GM12891 (cell line): ENCODE measurements at regions not wholly inside any gene's neighbourhood (a gene's known extent, or its start where the extent isn't known, plus 50 kb on each side); places are given as distances from the start of the nearest gene placed in this dataset.

Experiments
- DNase-seq: peaks from one replicate; pipeline ENCODE4 v3.0.0; 2011; ENCODE audit warnings: low spot score; ENCODE audit not compliant: insufficient read length
- FAIRE-seq: peaks from 2 replicates; lab custom pipeline; 2011; peaks lifted over from hg19 to GRCh38; lab: Jason Lieb, UNC
- PAX5 ChIP-seq: IDR thresholded peaks from 2 replicates; pipeline ENCODE4 v1.6.1; 2011; ENCODE audit warnings: low read length, moderate library complexity, mild to moderate bottlenecking; ENCODE audit not compliant: insufficient read depth, severe bottlenecking
- POLR2A ChIP-seq: IDR thresholded peaks from 2 replicates; pipeline ENCODE4 v1.6.1; 2011; ENCODE audit warnings: low read depth, low read length, control low read depth
- POLR2AphosphoS5 ChIP-seq: IDR thresholded peaks from 2 replicates; pipeline ENCODE4 v1.6.1; 2011; ENCODE audit warnings: low read depth, low read length, control low read depth
- POU2F2 ChIP-seq: IDR thresholded peaks from 2 replicates; pipeline ENCODE4 v1.6.1; 2011; ENCODE audit warnings: low read depth, mild to moderate bottlenecking, control low read depth, low read length, moderate library complexity
- SPI1 ChIP-seq: IDR thresholded peaks from 2 replicates; pipeline ENCODE4 v1.6.1; 2011; ENCODE audit warnings: low read depth, low read length, control low read depth
- TAF1 ChIP-seq: IDR thresholded peaks from 2 replicates; pipeline ENCODE4 v1.6.1; 2011; ENCODE audit warnings: low read depth, low read length, control low read depth

DNA sequence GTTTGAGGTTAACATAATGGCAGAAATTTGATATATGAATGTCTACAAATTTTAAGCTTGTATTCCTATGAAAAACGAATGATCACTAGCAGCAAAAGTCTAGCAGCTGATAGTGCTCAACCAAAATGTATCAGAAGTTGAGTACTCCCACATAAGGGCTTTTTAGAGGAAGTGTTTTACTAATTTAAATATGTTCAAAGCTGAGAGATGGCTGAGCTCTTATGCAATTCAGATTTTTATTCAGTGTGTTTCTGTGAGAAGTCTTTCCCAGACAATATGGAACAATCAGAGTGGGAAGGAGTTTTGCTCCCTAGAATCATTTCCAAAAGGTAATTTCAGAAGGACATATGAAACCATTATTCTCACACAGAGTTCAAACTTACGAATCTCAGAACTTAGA lies 327.0 kb downstream of the ZPLD1 start:
- TF ChIP-seq PAX5 (no peak), TAF1 (no peak), POLR2AphosphoS5 (no peak), POLR2A (no peak), SPI1 (no peak), POU2F2 (no peak)
- no peak for FAIRE-seq
- DNase-seq = no peak

DNA sequence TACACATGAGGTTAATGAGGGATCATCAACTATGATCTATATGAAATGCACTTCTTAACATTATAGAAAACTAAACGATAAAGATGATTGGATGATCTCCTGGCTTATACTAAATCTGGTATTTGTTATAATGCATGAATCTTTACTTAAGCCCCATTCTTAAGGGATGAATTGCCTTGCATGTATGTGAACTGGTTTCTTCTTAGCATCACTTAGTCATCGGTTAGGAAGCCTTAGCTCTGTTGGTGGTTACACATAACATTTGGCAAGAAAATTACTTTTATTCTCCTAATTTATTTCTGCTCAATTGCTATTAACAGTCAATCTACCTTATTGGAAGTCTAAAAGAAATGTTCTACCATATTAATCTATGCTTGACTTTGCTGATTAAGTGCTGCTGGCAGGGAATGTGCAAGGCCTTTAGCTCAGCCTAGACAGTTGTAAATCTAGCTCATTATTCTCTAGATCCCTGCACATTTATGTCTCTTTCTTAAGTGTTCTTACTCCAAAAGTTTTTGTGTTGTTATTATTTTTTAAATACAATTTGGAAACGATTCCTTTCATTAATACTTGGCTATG lies 356.0 kb downstream of the ZPLD1 start:
- DNase-seq (no peak), FAIRE-seq (no peak)
- no peak for TF ChIP-seq TAF1
- TF ChIP-seq PAX5 = no peak
- no peak for TF ChIP-seq SPI1

DNA sequence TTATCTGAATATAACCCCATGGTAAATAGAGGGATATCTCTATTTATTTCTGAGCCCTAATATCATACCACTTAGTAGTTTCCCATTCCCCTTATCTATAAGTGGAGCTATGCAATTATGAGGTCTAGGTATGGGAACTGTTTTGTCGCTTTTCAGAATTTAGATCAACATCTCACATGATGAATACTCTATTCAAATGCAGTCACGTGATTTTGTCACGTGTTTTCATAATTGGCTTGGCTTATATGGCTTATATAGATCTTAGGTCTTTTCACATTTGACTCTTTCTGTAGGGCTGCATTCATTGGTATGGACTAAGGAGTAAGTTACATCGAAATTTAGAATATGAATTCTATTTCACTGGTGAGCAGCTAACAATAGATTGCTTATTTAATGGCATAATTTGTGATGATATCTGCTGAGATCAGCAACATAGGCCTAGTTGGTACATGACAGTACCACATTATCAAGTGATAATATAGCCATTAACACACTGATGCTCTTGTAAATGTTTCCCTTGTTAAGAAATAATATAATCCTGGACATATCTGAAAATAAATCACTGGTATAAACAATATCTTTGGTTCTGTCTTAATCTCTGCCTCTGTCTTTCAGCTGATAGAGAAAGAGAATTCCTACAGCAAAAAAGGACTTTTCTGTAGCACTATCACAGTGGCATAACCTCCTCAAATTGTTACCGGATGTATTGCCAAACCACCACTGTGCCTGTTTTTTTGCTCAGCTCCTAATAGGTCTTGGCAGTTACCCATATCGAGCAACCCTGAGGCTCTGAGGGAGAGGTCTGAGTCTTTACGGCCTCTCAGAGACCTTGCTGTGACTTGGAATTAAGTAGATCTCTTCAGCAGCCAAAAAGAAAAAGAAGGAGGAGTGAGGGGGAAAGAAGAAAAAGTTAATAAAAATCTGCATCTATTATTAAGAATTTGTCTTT lies 357.1 kb downstream of the ZPLD1 start:
- TF ChIP-seq PAX5 = no peak
- no peak for TF ChIP-seq POU2F2
- no peak for TF ChIP-seq SPI1
- DNase-seq = no peak
- no peak for FAIRE-seq

DNA sequence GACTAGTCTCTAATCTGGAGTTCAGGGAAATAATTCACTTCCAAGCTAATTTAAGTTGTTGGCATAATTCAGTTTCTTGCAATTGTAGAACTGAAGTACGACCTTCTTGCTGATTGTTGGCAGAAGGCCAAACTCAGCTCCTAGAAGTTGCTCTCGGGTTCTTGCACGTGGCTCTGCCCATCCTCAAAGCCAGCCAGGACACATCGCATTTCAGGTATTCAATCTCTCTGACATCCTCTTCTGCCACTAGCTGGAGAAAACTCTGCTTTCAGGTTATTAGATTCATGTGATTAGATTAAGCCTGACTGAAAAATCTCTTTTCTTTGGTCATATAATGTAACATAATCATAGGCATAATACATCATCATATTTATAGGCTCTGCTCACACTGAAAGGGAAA lies 362.0 kb downstream of the ZPLD1 start:
- no peak for TF ChIP-seq POLR2A
- no peak for TF ChIP-seq PAX5
- no peak for TF ChIP-seq POU2F2
- no peak for TF ChIP-seq SPI1
- TF ChIP-seq POLR2AphosphoS5 = no peak
- no peak for TF ChIP-seq TAF1
- FAIRE-seq = no peak

DNA sequence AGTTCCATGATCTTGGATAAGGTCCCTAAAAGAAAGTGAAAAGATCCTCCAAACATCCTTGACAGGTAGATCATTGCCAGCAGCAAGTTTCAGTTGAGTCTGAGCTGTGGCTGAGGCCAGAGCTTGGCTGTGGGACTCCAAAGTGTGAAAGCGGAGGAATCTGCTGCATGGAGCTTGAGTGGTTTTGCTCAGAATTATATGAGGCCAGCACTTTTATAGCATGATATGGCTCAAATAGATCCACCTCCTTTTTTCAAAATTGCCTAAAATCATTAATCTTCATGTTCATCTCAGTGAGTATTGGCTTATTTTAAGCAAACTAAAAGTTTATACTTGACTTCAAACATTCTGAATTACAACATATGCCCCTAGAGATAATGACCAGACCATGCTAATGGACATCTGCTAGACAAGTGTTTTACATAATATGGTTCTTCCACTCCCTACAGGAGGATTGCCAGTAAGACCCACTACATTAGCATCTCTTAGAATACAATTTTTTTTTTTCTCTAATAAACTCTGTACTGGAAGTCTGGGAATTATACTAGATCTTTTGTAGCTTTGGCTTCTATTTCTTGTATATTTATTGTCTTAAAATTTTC lies 368.1 kb downstream of the ZPLD1 start:
- FAIRE-seq (no peak), DNase-seq (no peak)
- no peak for TF ChIP-seq POU2F2
- TF ChIP-seq POLR2A = no peak
- no peak for TF ChIP-seq SPI1
- no peak for TF ChIP-seq POLR2AphosphoS5
- no peak for TF ChIP-seq TAF1
- no peak for TF ChIP-seq PAX5

More for the DNA sequence above, 362.0 kb downstream of the ZPLD1 start:
- DNase-seq = no peak

DNA sequence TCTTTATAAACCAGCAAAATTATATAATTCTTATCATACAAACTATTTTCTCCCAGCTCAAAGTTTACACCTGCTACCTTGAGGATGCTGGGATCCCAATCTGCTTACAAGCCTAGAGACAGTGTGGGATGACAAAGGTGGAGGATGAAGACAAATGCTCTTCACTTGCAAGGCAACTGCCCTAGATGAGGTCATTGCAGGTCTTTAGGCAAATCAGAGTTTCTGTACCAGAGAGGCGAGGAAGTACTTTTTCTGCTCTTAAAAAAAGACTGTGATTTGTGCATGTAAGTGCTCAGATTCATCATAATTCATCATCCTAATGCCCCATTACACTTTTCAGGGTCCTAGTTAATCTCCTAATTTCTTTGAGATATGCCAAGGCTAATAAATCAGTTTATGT lies 376.1 kb downstream of the ZPLD1 start:
- TF ChIP-seq PAX5 (no peak), POU2F2 (no peak), POLR2A (no peak), TAF1 (no peak), SPI1 (no peak), POLR2AphosphoS5 (no peak)
- FAIRE-seq (no peak), DNase-seq (no peak)

DNA sequence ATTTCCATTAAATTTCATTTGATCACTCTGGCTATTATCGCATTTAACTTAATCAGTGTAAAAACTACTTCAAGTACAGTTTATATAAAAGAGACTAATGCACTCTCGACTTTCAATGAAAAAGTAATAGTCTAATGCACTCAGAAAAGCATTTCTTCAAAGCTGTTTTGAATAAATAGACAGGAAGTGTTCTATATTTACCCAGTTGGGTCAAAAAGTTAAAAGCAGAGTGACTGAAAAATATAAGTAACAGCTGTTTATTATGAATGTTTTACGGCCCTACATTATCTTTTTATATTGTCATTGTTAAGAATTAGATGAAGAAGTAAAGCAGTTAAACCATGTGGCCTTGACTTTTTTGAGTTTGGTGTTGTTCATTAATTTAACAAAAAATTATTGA lies 391.8 kb downstream of the ZPLD1 start:
- DNase-seq (no peak), FAIRE-seq (no peak)
- TF ChIP-seq TAF1 (no peak), POLR2AphosphoS5 (no peak), PAX5 (no peak), POU2F2 (no peak), POLR2A (no peak)

DNA sequence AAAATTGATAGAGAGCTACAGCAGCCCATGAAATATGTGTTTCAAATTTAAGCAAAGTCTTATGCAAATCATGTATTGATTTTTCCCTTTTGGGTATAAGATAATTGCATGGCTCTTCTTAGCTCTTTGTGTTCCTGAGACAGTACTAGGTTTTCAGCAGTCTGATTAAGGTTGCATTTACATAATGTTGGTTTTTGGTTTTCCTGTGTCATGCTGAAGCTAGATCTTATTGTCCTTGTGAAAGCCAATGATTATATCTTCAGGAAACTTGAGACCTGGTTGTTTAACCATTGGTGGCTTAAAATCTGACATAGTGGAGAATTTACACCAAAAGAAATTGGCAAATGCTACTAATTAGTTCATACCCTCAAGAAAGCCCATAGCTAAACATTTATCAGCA lies 392.6 kb downstream of the ZPLD1 start:
- DNase-seq (no peak), FAIRE-seq (no peak)
- TF ChIP-seq SPI1 (no peak), POLR2AphosphoS5 (no peak), PAX5 (no peak), POU2F2 (no peak), TAF1 (no peak), POLR2A (no peak)

DNA sequence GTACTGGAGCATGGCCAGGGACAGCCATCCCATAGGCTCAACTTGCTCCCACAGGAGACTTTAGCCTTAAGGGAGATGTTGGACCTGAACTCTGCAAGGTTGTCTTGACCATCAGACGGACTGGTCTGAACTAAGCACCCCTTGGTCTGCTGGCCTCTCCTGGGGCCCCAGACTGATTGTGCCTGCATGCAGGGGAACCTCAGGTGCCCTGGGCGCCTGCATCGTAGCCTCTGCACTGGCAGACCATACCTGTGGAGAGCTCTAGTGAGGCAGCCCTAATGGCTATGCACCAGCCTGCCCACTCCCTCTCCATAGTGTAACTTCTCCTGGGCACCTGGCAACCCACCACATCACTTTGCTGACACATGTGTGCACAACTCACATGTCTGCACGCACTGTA lies 395.6 kb downstream of the ZPLD1 start:
- no peak for TF ChIP-seq SPI1
- no peak for TF ChIP-seq PAX5
- FAIRE-seq (no peak), DNase-seq (no peak)
